ENCODE measurements at regions not wholly inside any gene's neighbourhood (a gene's known extent, or its start where the extent isn't known, plus 50 kb on each side); places are given as distances from the start of the nearest gene placed in this dataset.

GRCh38 chr12:78323226-78323625, 492.5 kb downstream of the NAV3 start:
- TF ChIP-seq CTCF (IDR thresholded peaks at IDR 0.05) = no peak
- no peak for TF ChIP-seq POLR2AphosphoS5 (IDR thresholded peaks at IDR 0.05)
- no peak for TF ChIP-seq EP300 (IDR thresholded peaks at IDR 0.05)
